ENCODE measurements at regions not wholly inside any gene's neighbourhood (a gene's known extent, or its start where the extent isn't known, plus 50 kb on each side); places are given as distances from the start of the nearest gene placed in this dataset.

- H3K27me3 ChIP-seq (ENCODE audit: insufficient read depth, poor library complexity, severe bottlenecking) = no peaks in the 10 kb centered on the region
Measured at GRCh38 chr1:221396526-221396925, 345.4 kb downstream of the DUSP10 start.

DNA sequence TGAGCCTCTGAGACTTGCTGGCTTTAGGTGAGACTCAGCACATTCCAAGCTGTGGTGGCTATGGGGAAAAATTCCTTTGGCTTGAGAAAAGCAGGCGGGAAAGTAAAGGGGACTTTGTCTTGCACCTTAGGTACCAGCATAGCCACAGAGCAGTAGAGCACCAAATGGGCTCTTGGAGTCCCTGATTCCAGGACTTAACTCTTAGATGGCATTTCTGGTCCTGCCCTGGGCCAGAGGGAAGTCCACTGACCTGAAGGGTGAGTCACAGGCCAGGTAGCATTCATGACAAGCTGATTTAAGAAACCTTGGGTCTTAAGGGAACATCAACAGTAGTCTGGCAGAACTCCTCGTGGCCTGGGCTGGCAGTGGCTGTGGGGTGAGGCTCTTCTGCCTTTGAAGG lies 344.7 kb downstream of the DUSP10 start:
- TF ChIP-seq, protein P1, sequence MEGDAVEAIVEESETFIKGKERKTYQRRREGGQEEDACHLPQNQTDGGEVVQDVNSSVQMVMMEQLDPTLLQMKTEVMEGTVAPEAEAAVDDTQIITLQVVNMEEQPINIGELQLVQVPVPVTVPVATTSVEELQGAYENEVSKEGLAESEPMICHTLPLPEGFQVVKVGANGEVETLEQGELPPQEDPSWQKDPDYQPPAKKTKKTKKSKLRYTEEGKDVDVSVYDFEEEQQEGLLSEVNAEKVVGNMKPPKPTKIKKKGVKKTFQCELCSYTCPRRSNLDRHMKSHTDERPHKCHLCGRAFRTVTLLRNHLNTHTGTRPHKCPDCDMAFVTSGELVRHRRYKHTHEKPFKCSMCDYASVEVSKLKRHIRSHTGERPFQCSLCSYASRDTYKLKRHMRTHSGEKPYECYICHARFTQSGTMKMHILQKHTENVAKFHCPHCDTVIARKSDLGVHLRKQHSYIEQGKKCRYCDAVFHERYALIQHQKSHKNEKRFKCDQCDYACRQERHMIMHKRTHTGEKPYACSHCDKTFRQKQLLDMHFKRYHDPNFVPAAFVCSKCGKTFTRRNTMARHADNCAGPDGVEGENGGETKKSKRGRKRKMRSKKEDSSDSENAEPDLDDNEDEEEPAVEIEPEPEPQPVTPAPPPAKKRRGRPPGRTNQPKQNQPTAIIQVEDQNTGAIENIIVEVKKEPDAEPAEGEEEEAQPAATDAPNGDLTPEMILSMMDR (IDR thresholded peaks at IDR 0.05; ENCODE audit: insufficient read depth, low read length) = no peak
- no peak for TF ChIP-seq REST (IDR thresholded peaks at IDR 0.05; ENCODE audit: insufficient replicate concordance, low read depth)
- no peak for TF ChIP-seq POLR2AphosphoS5 (IDR thresholded peaks at IDR 0.05; ENCODE audit: low read depth)
- TF ChIP-seq GABPA (IDR thresholded peaks at IDR 0.05; ENCODE audit: low read depth) = no peak
- TF ChIP-seq SPI1 (IDR thresholded peaks at IDR 0.05; ENCODE audit: borderline replicate concordance, low read depth) = no peak
- Histone ChIP-seq H3K27me3 (ENCODE audit: insufficient read depth, poor library complexity, severe bottlenecking) (no peaks in the 10 kb centered on the region), H3K4me3 (replicated peaks; ENCODE audit: insufficient read depth, low read length) (no peak overlapping the region), H3K27ac (replicated peaks) (no peak overlapping the region)
- no peak for DNase-seq (ENCODE audit: low read depth in 1 of 2, low spot score in 1 of 2)

More at GRCh38 chr1:221396526-221396925, 345.4 kb downstream of the DUSP10 start:
- no peak for TF ChIP-seq SPI1 (IDR thresholded peaks at IDR 0.05; ENCODE audit: borderline replicate concordance, low read depth)
- no peak for TF ChIP-seq GABPA (IDR thresholded peaks at IDR 0.05; ENCODE audit: low read depth)
- TF ChIP-seq REST (IDR thresholded peaks at IDR 0.05; ENCODE audit: insufficient replicate concordance, low read depth) = no peak
- TF ChIP-seq POLR2AphosphoS5 (IDR thresholded peaks at IDR 0.05; ENCODE audit: low read depth) = no peak
- TF ChIP-seq, protein P1 (IDR thresholded peaks at IDR 0.05; ENCODE audit: insufficient read depth, low read length) = no peak
- no peak overlapping the region for H3K4me3 ChIP-seq (replicated peaks; ENCODE audit: insufficient read depth, low read length)
- H3K27ac ChIP-seq (replicated peaks) = no peak overlapping the region
- no peak for DNase-seq (ENCODE audit: low read depth in 1 of 2, low spot score in 1 of 2)

- Histone ChIP-seq H3K4me3 (replicated peaks; ENCODE audit: insufficient read depth, low read length) (no peak overlapping the region), H3K27ac (replicated peaks) (no peak overlapping the region), H3K27me3 (ENCODE audit: insufficient read depth, poor library complexity, severe bottlenecking) (peaks cover 2% of the 10 kb centered on the region)
- no peak for TF ChIP-seq SPI1 (IDR thresholded peaks at IDR 0.05; ENCODE audit: borderline replicate concordance, low read depth)
- no peak for TF ChIP-seq GABPA (IDR thresholded peaks at IDR 0.05; ENCODE audit: low read depth)
- TF ChIP-seq POLR2AphosphoS5 (IDR thresholded peaks at IDR 0.05; ENCODE audit: low read depth) = no peak
- TF ChIP-seq, protein P1 (IDR thresholded peaks at IDR 0.05; ENCODE audit: insufficient read depth, low read length) = no peak
- no peak for TF ChIP-seq REST (IDR thresholded peaks at IDR 0.05; ENCODE audit: insufficient replicate concordance, low read depth)
- no peak for DNase-seq (ENCODE audit: low read depth in 1 of 2, low spot score in 1 of 2)
Measured at GRCh38 chr1:221397606-221398005, 344.3 kb downstream of the DUSP10 start.
